Stimulated activated CD8-positive, alpha-beta memory T cell treated with anti-CD3 and anti-CD28 coated beads, Interleukin-7, amount 100 ng/mL, for 4 hours (primary cell): ENCODE measurements at regions not wholly inside any gene's neighbourhood (a gene's known extent, or its start where the extent isn't known, plus 50 kb on each side); places are given as distances from the start of the nearest gene placed in this dataset.

ENCODE experiments used
- DNase-seq, 2 donors: peaks; one replicate each; pipeline ENCODE4 v3.0.0-alpha.2; 2020; ENCODE audit warnings: low read depth in 2 of 2

GRCh38 chr14:42626986-42627385 is 1020.3 kb downstream of the LRFN5 start:
- no peak for DNase-seq

GRCh38 chr14:42624980-42625761 is 1018.5 kb downstream of the LRFN5 start:
- DNase-seq: no peak

GRCh38 chr14:42617005-42617404 is 1010.3 kb downstream of the LRFN5 start:
- no peak for DNase-seq

DNA sequence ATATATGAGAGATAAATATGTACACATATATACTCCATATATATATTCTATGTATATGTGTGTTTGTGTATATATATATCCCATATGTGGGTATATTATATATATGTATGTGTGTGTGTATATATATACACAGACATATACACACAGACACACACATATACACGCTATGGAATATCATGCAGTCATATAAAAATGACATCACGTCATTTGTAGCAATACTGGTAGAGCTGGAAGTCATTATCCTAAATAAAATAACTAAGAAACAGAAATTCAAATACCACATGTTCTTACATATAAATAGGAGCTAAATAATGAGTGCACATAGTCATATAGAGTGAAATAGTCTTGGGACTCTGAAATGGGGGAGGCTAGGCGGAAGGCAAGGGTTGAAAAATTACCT is 1000.2 kb downstream of the LRFN5 start:
- no peak for DNase-seq

DNA sequence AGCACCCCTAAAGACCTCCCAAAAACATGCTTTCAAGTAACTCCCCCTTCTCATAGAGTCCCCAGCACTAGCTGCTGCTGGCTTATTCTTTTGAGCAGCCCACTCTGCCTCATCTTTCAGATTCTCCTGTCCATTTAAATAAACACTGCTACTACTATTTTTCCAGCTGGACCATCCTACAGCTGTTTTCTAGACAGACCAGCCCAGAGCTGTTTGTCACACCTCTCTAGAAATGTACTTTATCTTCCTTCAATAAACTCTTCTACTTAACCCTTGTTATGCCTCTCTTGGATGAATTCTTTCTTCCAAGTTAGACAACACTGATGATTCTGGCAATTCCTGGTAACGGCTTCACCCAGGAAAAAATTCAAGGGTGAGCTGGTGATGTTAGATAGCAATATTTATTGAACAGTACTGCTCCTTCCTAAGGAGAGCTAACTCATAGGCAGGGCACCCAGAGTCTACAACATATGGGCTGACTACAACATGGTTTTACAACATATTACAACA is 995.7 kb downstream of the LRFN5 start:
- no peak for DNase-seq

GRCh38 chr14:42572032-42572431 is 965.4 kb downstream of the LRFN5 start:
- no peak for DNase-seq

DNA sequence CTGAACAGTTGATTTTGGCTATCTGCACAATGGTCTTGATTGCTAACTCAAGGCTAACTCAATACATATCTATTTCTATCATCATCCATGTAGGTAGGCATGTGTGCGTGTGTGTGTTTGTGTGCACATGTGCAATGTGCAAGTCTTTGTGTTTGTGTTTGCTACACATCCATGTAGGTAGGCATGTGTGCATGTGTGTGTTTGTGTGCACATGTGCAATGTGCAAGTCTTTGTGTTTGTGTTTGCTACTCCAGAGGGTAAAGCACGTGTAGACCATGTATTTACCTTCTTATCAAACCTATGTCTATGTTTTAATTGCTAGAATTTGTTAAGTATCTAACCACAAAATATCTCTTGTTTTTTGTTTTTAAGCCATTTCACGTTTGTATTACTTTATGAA is 962.6 kb downstream of the LRFN5 start:
- DNase-seq: no peak

GRCh38 chr14:42565556-42565955 is 958.9 kb downstream of the LRFN5 start:
- no peak for DNase-seq

DNA sequence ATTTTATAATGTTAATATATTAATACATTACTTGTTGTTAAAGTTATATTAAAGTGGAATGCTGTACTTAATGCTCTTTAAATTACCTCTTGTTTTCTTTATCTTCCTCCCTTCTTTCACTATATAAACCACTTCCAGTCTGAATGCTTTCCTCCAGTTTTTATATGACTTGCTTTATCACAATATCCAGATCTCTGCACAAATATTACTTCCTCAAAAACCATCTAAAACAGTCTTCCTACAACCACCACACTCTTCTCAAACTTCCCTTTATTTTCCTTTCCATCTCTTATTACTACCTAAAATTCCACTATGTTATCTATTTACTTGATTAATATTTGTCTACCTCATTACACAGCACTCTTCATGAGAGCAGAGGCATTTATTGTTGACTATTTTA is 956.6 kb downstream of the LRFN5 start:
- no peak for DNase-seq

- DNase-seq: no peak
These were observed 949.9 kb downstream of the LRFN5 start for GRCh38 chr14:42556551-42556950.

DNA sequence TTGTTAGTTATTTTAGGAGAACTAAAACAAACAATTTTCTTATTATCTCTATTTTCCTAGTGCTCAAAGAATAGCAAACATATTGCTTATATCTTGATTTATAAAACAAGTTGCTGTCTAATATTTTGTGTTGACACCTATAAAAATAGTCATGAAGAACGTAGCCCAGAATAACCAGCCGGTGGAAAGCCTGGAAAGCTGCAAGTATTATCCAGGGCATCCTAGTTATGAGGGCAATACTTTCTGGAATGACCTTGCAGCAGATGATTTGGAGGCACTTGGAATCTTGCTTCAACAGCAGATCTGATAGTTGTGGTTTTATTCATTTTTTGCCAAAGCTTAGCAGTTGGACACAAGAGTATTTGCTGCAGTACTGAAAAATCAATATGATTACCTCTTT is 948.7 kb downstream of the LRFN5 start:
- DNase-seq: no peak

- no peak for DNase-seq
These were observed 947.4 kb downstream of the LRFN5 start for GRCh38 chr14:42554091-42554490.

GRCh38 chr14:42550310-42550709 is 943.6 kb downstream of the LRFN5 start:
- DNase-seq: no peak

DNA sequence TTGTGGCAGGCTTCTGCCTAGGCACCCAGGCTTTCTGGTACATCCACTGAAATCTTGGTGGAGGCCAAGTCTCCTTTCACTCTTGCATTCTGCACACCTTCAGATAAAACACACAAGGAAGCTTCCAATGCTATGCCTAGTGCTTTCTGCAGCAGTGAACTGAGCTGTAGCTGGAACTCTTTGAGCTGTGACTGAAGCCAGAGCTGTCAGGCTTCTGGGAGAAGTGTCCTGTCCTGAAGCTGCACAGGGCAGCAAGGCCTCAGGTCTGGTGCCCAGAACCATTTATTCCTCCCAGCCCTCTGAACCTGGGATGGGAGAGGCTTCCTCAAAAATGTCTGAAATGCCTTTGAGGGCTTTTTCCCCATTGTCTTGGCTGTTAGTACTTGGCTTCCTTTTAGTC is 941.7 kb downstream of the LRFN5 start:
- no peak for DNase-seq

- DNase-seq: no peak
These were observed 939.0 kb downstream of the LRFN5 start for GRCh38 chr14:42545636-42546035.

DNA sequence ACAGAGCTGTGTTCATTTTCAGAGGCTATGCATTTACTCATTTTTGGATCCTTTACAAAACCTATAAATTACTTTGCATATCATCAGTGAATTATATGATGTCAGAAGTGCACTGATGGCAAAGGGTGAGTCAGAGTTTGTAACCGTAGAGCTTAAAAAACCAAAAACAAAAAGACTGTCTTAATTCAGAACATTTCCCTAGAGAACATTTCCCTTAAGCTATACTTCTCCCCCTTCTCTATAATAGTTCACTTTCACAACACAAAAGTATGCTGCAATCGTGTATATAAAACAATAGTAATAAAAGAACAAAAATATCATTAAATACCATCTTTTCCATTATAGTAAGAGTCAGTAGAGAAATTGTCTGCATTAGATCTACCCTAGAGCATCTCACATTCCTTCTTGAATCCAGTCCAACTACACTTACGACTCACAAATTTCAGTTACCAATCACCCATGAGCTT is 934.9 kb downstream of the LRFN5 start:
- no peak for DNase-seq

DNA sequence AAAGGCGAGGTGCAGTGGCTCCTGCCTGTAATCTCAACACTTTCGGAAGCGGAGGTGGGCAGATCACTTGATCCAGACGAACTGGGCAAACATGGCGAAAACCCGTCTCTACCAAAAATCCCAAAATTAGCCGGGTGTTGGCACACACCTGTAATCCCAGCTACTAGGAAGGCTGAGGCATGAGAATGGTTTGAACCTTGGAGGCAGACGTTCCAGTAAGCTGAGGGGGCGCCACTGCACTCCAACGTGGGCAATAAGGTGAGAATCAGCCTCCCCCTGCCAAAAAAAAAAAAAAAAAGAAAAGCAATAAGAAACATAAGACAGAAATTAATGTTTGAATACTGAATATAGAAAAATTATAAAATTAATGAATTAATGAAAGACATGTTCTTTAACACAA is 928.7 kb downstream of the LRFN5 start:
- DNase-seq: no peak

DNA sequence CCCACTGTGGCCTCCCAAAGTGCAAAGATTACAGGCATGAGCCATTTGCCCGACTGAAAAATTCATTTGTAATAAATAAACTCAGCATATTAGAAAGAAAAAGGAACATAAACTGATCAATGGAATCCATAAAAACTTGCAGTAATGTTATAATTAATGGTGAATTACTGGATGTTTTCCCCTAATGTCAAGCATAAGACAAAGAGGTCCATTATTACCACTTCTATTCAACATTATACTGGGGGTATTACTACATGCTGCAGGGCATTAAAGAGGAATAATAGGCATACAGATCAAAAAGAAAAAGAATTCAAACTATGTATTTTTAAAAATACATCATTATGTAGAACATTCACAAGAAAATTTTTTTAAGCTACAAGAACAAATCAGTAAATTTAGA is 926.8 kb downstream of the LRFN5 start:
- no peak for DNase-seq

DNA sequence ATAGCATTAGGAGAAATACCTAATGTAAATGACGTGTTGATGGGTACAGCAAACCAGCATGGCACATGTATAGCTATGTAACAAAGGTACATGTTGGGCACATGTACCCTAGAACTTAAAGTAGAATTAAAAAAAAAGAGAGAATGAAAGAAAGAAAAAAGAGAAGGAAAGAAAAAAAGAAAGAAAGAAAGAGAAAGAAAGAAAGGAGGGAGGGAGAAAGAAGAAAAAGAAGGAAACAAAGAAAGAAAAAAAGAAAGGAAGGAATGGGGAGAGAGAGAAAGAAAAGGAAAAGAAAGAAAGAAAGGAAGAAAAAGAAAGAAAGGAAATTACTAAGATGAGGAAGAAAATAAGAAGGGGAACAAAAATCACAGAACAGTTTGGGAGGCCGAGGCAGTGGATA is 925.5 kb downstream of the LRFN5 start:
- no peak for DNase-seq

DNA sequence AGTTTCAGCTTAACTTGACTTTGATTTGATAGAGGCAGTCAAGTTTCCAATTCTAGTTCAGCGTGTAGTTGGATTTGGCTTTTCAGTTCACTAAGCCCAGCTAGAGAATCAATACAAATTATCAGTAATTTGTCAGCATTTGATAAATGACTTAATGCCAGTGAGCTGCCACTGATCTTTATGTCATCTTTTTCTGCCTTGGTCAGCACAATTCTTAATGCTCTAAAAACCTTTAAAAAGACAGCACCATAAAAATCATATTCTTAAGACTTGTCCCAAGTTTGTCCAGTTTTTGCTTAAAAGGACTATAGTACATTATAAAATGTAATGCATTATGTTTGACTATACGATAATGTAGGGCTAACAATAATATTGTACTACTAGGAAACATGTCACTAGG is 920.5 kb downstream of the LRFN5 start:
- DNase-seq: no peak

DNA sequence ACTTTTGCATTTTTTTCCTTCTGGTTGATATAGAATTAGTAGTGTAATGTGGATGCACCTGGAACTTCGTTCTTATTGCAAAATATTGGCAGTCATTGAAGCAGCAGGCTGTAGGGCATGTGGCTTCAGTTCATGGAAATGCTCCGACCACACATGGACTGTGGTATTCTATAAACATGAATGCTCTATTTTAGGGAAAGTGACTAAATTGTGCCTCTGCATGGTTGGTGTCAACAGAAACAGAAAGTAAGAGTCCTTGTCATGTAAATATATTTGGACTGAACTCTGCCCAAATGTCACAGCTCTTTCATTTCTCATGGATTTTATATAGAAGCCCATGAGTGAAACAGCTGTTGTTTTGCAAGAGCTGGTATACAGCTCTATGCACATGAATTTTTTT is 917.0 kb downstream of the LRFN5 start:
- no peak for DNase-seq

DNA sequence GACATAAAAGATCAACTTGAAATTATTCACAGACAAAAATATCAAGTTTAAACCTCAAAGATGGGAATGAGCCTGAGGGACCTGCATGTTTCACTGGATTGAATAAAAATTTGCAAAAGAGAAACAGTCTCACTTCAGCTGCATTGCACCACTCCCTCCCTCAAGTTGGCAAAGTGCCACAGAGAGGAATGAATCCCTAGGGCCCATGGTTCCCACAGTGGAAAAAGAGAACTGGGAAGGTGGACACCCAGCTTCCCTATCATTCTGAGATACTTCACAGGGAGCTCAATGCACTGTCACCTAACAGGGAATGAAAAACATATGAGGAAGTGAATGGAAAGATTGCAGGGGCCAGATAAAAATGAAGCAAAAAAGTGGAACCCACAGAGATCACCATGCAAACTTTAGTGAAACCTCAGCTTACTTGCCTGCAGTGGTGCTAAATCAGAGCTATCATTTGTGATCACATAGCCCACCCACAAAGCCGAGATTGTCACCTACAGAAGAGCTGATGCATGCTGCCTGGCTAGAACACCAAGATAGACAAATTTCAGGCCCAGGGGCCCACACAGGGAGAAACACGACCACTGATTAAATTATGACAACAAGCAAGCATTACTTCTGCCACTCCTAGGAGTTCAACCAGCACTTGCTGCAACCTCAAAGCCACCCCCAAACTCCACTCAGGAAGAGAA is 911.3 kb downstream of the LRFN5 start:
- no peak for DNase-seq

DNA sequence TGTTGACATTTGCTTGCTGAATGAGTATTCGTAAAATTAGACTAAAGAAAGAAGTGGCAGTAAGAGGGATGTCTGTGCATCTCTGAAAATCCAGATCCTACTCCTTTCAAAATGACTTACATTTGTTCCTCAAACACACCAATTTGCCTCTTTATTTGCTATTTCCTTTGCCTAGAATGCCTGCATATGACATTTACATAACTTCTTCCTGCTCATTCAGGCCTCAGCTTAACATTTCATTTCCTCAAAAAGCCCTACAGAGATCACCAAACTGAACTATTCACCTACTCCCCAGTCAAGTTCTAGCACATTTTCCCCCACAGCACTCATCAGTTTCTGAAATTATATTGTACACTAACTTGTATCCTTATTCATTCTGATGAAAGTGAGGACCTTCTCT is 907.2 kb downstream of the LRFN5 start:
- DNase-seq: no peak
